Endothelial cell (in vitro differentiated cells): ENCODE measurements at regions not wholly inside any gene's neighbourhood (a gene's known extent, or its start where the extent isn't known, plus 50 kb on each side); places are given as distances from the start of the nearest gene placed in this dataset.

Source experiments
- DNase-seq: peaks from one replicate; pipeline ENCODE4 v3.0.0; 2021; ENCODE audit warnings: low spot score
- H3K27ac Mint-ChIP-seq: one replicate; pipeline ENCODE4 v1.8.0; 2021; ENCODE audit warnings: mixed read lengths, inconsistent platforms; ENCODE audit not compliant: unreplicated experiment
- H3K27me3 Mint-ChIP-seq: one replicate; pipeline ENCODE4 v1.8.0; 2021; ENCODE audit warnings: mild to moderate bottlenecking, moderate library complexity, mixed read lengths, inconsistent platforms; ENCODE audit not compliant: unreplicated experiment
- H3K36me3 Mint-ChIP-seq: one replicate; pipeline ENCODE4 v1.8.0; 2021; ENCODE audit warnings: mild to moderate bottlenecking, low read depth, mixed read lengths, inconsistent platforms; ENCODE audit not compliant: unreplicated experiment
- H3K4me1 Mint-ChIP-seq: one replicate; pipeline ENCODE4 v1.8.0; 2021; ENCODE audit warnings: mild to moderate bottlenecking, mixed read lengths, inconsistent platforms; ENCODE audit not compliant: unreplicated experiment
- H3K4me3 Mint-ChIP-seq: one replicate; pipeline ENCODE4 v1.8.0; 2021; ENCODE audit warnings: mild to moderate bottlenecking, mixed read lengths, inconsistent platforms; ENCODE audit not compliant: unreplicated experiment
- H3K9me3 Mint-ChIP-seq: one replicate; pipeline ENCODE4 v1.8.0; 2021; ENCODE audit warnings: mixed read lengths, inconsistent platforms; ENCODE audit not compliant: unreplicated experiment
- CTCF ChIP-seq: fragments of 200-600 bp; sonication (generic); IDR thresholded peaks from one replicate; pipeline ENCODE4 v1.5.0; 2021; ENCODE audit warnings: antibody characterized with exemption; ENCODE audit not compliant: unreplicated experiment

GRCh38 chr1:118564961-118565703 is 380.1 kb upstream of the SPAG17 start:
- H3K27me3 Mint-ChIP-seq, result no peaks in the 10 kb centered on the region
- no peak overlapping the region for H3K4me3 Mint-ChIP-seq
- peaks cover 15% of the 10 kb centered on the region for H3K4me1 Mint-ChIP-seq
- no peaks in the 10 kb centered on the region for H3K9me3 Mint-ChIP-seq
- DNase-seq, result no peak
- no peak for TF ChIP-seq CTCF
- peak overlapping the region; percentile 87 for H3K27ac Mint-ChIP-seq
- H3K36me3 Mint-ChIP-seq, result no peaks in the 10 kb centered on the region

- peaks cover 15% of the 10 kb centered on the region for H3K4me1 Mint-ChIP-seq
- H3K4me3 Mint-ChIP-seq, result no peak overlapping the region
- H3K27ac Mint-ChIP-seq, result peak overlapping the region; percentile 87
- peak; percentile 4 for DNase-seq
- no peak for TF ChIP-seq CTCF
- no peaks in the 10 kb centered on the region for H3K9me3 Mint-ChIP-seq
- H3K27me3 Mint-ChIP-seq, result no peaks in the 10 kb centered on the region
- H3K36me3 Mint-ChIP-seq, result no peaks in the 10 kb centered on the region
These were observed 379.2 kb upstream of the SPAG17 start for GRCh38 chr1:118563981-118564951.

GRCh38 chr1:118558933-118559332 is 373.9 kb upstream of the SPAG17 start:
- no peak for DNase-seq
- no peak overlapping the region for H3K4me3 Mint-ChIP-seq
- H3K9me3 Mint-ChIP-seq, result no peaks in the 10 kb centered on the region
- no peak for TF ChIP-seq CTCF
- no peaks in the 10 kb centered on the region for H3K36me3 Mint-ChIP-seq
- no peak overlapping the region for H3K27ac Mint-ChIP-seq
- peaks cover 3% of the 10 kb centered on the region for H3K4me1 Mint-ChIP-seq
- no peaks in the 10 kb centered on the region for H3K27me3 Mint-ChIP-seq

GRCh38 chr1:118556936-118557335 is 371.9 kb upstream of the SPAG17 start:
- Mint-ChIP-seq H3K4me1 (peaks cover 3% of the 10 kb centered on the region), H3K27ac (no peak overlapping the region), H3K9me3 (no peaks in the 10 kb centered on the region), H3K4me3 (no peak overlapping the region), H3K27me3 (no peaks in the 10 kb centered on the region), H3K36me3 (peaks cover 4% of the 10 kb centered on the region)
- TF ChIP-seq CTCF, result no peak
- DNase-seq, result no peak
